Body of pancreas (tissue), 4 donors: ENCODE measurements at regions not wholly inside any gene's neighbourhood (a gene's known extent, or its start where the extent isn't known, plus 50 kb on each side); places are given as distances from the start of the nearest gene placed in this dataset.

Source experiments
- POLR2A ChIP-seq, 3 donors: fragments of 450-650 bp; IDR thresholded peaks; one replicate each; pipeline ENCODE4 v1.6.1; 2016; ENCODE audit warnings: antibody characterized with exemption in 3 of 3, mild to moderate bottlenecking in 2 of 3
- TF ChIP-seq, protein P1 (sequence below), 7 experiments: fragments of 450-650 bp in 4 of 7; fragments of 200-600 bp in 3 of 7; sonication (generic) in 3 of 7; IDR thresholded peaks; one replicate each; pipeline ENCODE4 v1.5.1; 2016 to 2019; ENCODE audit warnings: antibody characterized with exemption in 7 of 7

DNA sequence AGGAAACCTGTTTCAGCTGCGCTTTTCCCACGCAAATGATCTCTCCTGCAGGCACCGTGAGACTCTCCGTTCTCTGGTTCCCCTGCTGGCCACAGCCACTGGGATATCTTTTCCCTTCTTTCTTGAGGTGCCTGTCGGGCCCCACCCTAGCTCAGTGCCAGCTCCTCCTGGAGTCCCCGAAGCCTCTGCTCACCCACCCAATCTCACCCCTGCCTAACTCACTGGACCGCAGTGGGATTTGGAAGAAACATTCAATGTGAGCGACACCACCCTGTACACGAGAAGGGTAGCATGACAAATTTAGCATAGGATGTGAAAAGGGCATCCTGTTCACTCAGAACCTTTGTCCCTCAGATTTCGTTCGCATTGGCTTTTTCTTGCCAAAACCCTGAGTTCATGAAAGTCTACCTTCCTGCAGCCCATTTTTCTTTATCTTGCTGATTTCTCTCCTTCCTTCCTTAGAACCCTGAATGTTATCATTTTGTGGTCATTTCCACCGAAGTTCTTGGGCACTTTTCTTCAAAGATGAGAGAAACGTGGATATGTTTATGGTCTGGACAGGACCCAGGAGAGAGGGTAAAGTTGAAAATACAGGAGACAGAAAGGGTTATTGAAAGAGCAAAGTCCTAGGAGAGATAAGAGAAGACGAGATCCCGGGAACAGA, 63.6 kb upstream of the ELK3 start:
- TF ChIP-seq, protein P1, sequence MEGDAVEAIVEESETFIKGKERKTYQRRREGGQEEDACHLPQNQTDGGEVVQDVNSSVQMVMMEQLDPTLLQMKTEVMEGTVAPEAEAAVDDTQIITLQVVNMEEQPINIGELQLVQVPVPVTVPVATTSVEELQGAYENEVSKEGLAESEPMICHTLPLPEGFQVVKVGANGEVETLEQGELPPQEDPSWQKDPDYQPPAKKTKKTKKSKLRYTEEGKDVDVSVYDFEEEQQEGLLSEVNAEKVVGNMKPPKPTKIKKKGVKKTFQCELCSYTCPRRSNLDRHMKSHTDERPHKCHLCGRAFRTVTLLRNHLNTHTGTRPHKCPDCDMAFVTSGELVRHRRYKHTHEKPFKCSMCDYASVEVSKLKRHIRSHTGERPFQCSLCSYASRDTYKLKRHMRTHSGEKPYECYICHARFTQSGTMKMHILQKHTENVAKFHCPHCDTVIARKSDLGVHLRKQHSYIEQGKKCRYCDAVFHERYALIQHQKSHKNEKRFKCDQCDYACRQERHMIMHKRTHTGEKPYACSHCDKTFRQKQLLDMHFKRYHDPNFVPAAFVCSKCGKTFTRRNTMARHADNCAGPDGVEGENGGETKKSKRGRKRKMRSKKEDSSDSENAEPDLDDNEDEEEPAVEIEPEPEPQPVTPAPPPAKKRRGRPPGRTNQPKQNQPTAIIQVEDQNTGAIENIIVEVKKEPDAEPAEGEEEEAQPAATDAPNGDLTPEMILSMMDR (IDR thresholded peaks at IDR 0.05), result no peak
- TF ChIP-seq POLR2A (IDR thresholded peaks at IDR 0.05), result no peak
